ENCODE measurements at regions not wholly inside any gene's neighbourhood (a gene's known extent, or its start where the extent isn't known, plus 50 kb on each side); places are given as distances from the start of the nearest gene placed in this dataset.

GRCh38 chr13:63954683-63955082, 2539.0 kb upstream of the PCDH20 start:
- no peak for DNase-seq (ENCODE audit: low read depth in 1 of 2, low spot score in 1 of 2)
- TF ChIP-seq CTCF (IDR thresholded peaks at IDR 0.05; ENCODE audit: low read depth, low read length): no peak
- H3K27me3 ChIP-seq: no peaks in the 10 kb centered on the region
- H3K36me3 ChIP-seq: no peaks in the 10 kb centered on the region
- no peak overlapping the region for H3K27ac ChIP-seq
- no peak overlapping the region for H3K4me3 ChIP-seq
- H3K9me3 ChIP-seq (ENCODE audit: low read depth): no peaks in the 10 kb centered on the region
- H3K4me1 ChIP-seq (ENCODE audit: low read depth): no peaks in the 10 kb centered on the region

DNA sequence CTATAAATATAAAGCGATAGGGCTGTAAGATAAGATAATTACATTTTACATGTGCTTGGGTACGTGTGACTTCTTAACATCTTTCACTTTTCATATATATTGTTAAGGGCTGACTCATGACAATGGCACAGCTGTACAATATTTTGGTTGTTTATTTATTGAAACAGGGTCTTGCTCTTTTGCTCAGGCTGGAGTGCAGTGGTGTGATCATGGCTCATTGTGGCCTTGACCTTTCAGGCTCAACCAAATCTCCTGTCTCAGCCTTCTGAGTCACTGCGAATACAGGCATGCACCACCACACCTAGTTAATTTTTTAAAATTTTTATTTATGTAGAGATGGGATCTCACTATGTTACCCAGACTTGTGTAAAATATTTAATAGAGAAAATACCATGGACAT, 2532.4 kb upstream of the PCDH20 start:
- no peak overlapping the region for H3K27ac ChIP-seq
- no peaks in the 10 kb centered on the region for H3K9me3 ChIP-seq (ENCODE audit: low read depth)
- H3K36me3 ChIP-seq: no peaks in the 10 kb centered on the region
- H3K27me3 ChIP-seq: no peaks in the 10 kb centered on the region
- H3K4me1 ChIP-seq (ENCODE audit: low read depth): no peaks in the 10 kb centered on the region
- no peak for TF ChIP-seq CTCF (IDR thresholded peaks at IDR 0.05; ENCODE audit: low read depth, low read length)
- DNase-seq (ENCODE audit: low read depth in 1 of 2, low spot score in 1 of 2): no peak
- no peak overlapping the region for H3K4me3 ChIP-seq

DNA sequence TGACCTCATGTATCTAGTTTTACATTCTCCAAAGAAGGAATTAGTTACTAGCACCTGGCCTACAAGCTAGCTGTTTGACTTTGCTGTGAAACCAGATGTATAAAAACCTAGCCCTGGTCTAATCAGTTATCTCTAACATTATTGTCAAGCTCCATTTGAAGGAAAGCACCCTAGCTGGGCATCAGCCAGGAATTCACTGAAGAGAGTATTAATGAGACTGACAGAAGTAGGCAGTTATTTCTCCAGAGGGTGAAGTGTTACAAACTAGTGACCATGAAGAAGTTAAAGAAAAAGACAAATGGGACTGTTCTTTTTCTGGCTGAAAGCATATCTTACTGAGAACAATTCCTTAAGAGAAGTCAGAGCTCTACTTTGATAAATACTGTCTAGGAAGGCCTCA, 2529.3 kb upstream of the PCDH20 start:
- no peaks in the 10 kb centered on the region for H3K27me3 ChIP-seq
- H3K4me1 ChIP-seq (ENCODE audit: low read depth): no peaks in the 10 kb centered on the region
- no peak overlapping the region for H3K4me3 ChIP-seq
- H3K9me3 ChIP-seq (ENCODE audit: low read depth): no peaks in the 10 kb centered on the region
- peak in 1 of 2 donors; percentile 2 for DNase-seq (ENCODE audit: low read depth in 1 of 2, low spot score in 1 of 2)
- no peaks in the 10 kb centered on the region for H3K36me3 ChIP-seq
- no peak for TF ChIP-seq CTCF (IDR thresholded peaks at IDR 0.05; ENCODE audit: low read depth, low read length)
- H3K27ac ChIP-seq: no peak overlapping the region

DNA sequence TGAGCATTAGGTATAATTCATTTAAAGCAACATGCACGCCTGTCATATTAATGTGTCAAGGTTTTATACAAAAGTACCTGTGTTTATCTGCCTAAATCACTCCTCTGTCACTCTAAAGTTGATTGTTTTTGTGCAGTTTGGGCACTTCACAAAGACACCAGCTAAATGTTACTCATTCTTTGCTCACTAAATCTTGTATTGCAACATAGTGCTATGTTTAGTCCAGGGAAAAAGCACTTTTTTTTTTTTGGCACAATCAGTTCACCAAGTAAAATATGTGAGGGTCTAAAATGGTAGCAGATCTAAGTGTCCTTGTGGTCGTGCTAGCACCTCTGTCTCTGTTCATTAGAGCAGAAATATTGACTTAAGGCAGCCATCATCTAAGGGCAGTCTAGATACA, 2526.7 kb upstream of the PCDH20 start:
- no peak for TF ChIP-seq CTCF (IDR thresholded peaks at IDR 0.05; ENCODE audit: low read depth, low read length)
- no peak overlapping the region for H3K4me3 ChIP-seq
- H3K27me3 ChIP-seq: no peaks in the 10 kb centered on the region
- H3K9me3 ChIP-seq (ENCODE audit: low read depth): no peaks in the 10 kb centered on the region
- no peak overlapping the region for H3K27ac ChIP-seq
- no peak for DNase-seq (ENCODE audit: low read depth in 1 of 2, low spot score in 1 of 2)
- H3K4me1 ChIP-seq (ENCODE audit: low read depth): no peaks in the 10 kb centered on the region
- no peaks in the 10 kb centered on the region for H3K36me3 ChIP-seq

GRCh38 chr13:63938851-63939250, 2523.2 kb upstream of the PCDH20 start:
- Histone ChIP-seq H3K9me3 (ENCODE audit: low read depth) (no peaks in the 10 kb centered on the region), H3K36me3 (no peaks in the 10 kb centered on the region), H3K27ac (no peak overlapping the region), H3K4me3 (no peak overlapping the region), H3K27me3 (no peaks in the 10 kb centered on the region), H3K4me1 (ENCODE audit: low read depth) (no peaks in the 10 kb centered on the region)
- DNase-seq (ENCODE audit: low read depth in 1 of 2, low spot score in 1 of 2): no peak
- no peak for TF ChIP-seq CTCF (IDR thresholded peaks at IDR 0.05; ENCODE audit: low read depth, low read length)

- peak in 1 of 2 donors; percentile 4 for DNase-seq (ENCODE audit: low read depth in 1 of 2, low spot score in 1 of 2)
- TF ChIP-seq CTCF (IDR thresholded peaks at IDR 0.05; ENCODE audit: low read depth, low read length): no peak
Observed at GRCh38 chr13:63910511-63910910, 2494.9 kb upstream of the PCDH20 start.

More at GRCh38 chr13:63910511-63910910, 2494.9 kb upstream of the PCDH20 start:
- no peaks in the 10 kb centered on the region for H3K4me1 ChIP-seq (ENCODE audit: low read depth)
- H3K36me3 ChIP-seq: no peaks in the 10 kb centered on the region
- no peaks in the 10 kb centered on the region for H3K27me3 ChIP-seq
- no peak overlapping the region for H3K27ac ChIP-seq
- no peaks in the 10 kb centered on the region for H3K9me3 ChIP-seq (ENCODE audit: low read depth)
- no peak overlapping the region for H3K4me3 ChIP-seq
